PC-3 (cell line): ENCODE measurements at regions not wholly inside any gene's neighbourhood (a gene's known extent, or its start where the extent isn't known, plus 50 kb on each side); places are given as distances from the start of the nearest gene placed in this dataset.

Experiments used
- ATAC-seq: fragments of 200-7000 bp; cut with Tn5 transposase; 2 replicates; pipeline ENCODE4 v1.9.1; 2020; ENCODE audit warnings: mild to moderate bottlenecking, moderate library complexity
- BruUV-seq: library from RNA; stranded (reverse); fragments of 400-500 nt; replicated peaks from 2 replicates; lab custom pipeline; 2021; lab: Mats Ljungman, UMichigan
- CTCF ChIA-PET: fragments of 300-600 bp; sonication (Branson Sonifier 250); formaldehyde crosslinking; loops from one replicate; lab custom pipeline; 2022; ENCODE audit warnings: antibody characterized with exemption; lab: Charles Lee
- POLR2A ChIA-PET: fragments of 300-600 bp; sonication (Branson Sonifier 250); formaldehyde crosslinking; loops from one replicate; lab custom pipeline; 2022; ENCODE audit warnings: antibody characterized with exemption; ENCODE audit not compliant: unreplicated experiment; lab: Charles Lee
- DNase-seq: peaks from one replicate; pipeline ENCODE4 v3.0.0-alpha.2; 2015
- H2AFZ ChIP-seq: fragments of 300-600 bp; sonication (generic); 2 replicates; pipeline ENCODE4 v1.6.0; 2016; ENCODE audit warnings: antibody characterized with exemption, low read length
- H3F3A ChIP-seq: fragments of 300-600 bp; sonication (generic); one replicate; pipeline ENCODE4 v1.6.0; 2017; ENCODE audit warnings: antibody characterized with exemption, low read length, control low read depth, mild to moderate bottlenecking; ENCODE audit not compliant: unreplicated experiment
- H3K27ac ChIP-seq: fragments of 300-600 bp; sonication (generic); 2 replicates; pipeline ENCODE4 v1.5.1; 2016; ENCODE audit warnings: mild to moderate bottlenecking, low read length
- H3K27me3 ChIP-seq: fragments of 300-600 bp; sonication (generic); 2 replicates; pipeline ENCODE4 v1.6.1; 2016; ENCODE audit warnings: low read length, mixed read lengths
- H3K36me3 ChIP-seq: fragments of 300-600 bp; sonication (generic); 2 replicates; pipeline ENCODE4 v1.6.1; 2016; ENCODE audit warnings: low read depth, mixed run types, low read length, mixed read lengths
- H3K4me1 ChIP-seq: fragments of 300-600 bp; sonication (generic); 2 replicates; pipeline ENCODE4 v1.5.1; 2016; ENCODE audit warnings: low read length; ENCODE audit not compliant: insufficient read depth
- H3K4me2 ChIP-seq: fragments of 300-600 bp; sonication (generic); 2 replicates; pipeline ENCODE4 v1.6.0; 2016; ENCODE audit warnings: low read length
- H3K4me3 ChIP-seq: fragments of 300-600 bp; sonication (generic); 2 replicates; pipeline ENCODE4 v1.5.1; 2016; ENCODE audit warnings: mild to moderate bottlenecking, low read length, mixed read lengths
- H3K79me2 ChIP-seq: fragments of 300-600 bp; sonication (generic); 2 replicates; pipeline ENCODE4 v1.6.1; 2017; ENCODE audit warnings: low read length, mixed read lengths
- H3K9ac ChIP-seq: fragments of 300-600 bp; sonication (generic); 2 replicates; pipeline ENCODE4 v1.6.0; 2016; ENCODE audit warnings: mild to moderate bottlenecking, low read length
- H3K9me2 ChIP-seq: fragments of 300-600 bp; sonication (generic); replicated peaks from 2 replicates; pipeline ENCODE4 v1.6.1; 2016; ENCODE audit warnings: mixed run types, low read length, mixed read lengths
- H3K9me3 ChIP-seq: fragments of 300-600 bp; sonication (generic); 2 replicates; pipeline ENCODE4 v1.6.1; 2016; ENCODE audit warnings: low read length, mixed read lengths
- H4K20me1 ChIP-seq: fragments of 300-600 bp; sonication (generic); 2 replicates; pipeline ENCODE4 v1.6.1; 2016; ENCODE audit warnings: low read length, mixed read lengths
- CTCF ChIP-seq: fragments of 300-600 bp; sonication (generic); conservative IDR thresholded peaks from 2 replicates; pipeline ENCODE4 v1.5.1; 2017; ENCODE audit warnings: antibody characterized with exemption, low read depth, mild to moderate bottlenecking, low read length
- EZH2 ChIP-seq: fragments of 300-600 bp; sonication (generic); IDR thresholded peaks from one replicate; pipeline ENCODE4 v1.6.1; 2017; ENCODE audit warnings: antibody characterized with exemption, mild to moderate bottlenecking, low read length; ENCODE audit not compliant: unreplicated experiment
- EZH2phosphoT487 ChIP-seq: fragments of 300-600 bp; sonication (generic); IDR thresholded peaks from 2 replicates; pipeline ENCODE4 v1.6.1; 2018; ENCODE audit warnings: mild to moderate bottlenecking, antibody characterized with exemption, low read length, borderline replicate concordance
- intact Hi-C: fragments of 100-400 bp; cut with micrococcal nuclease; formaldehyde crosslinking; loops from 2 replicates; pipeline ENCODE4 v1.9.0; 2023

GRCh38 chr16:79476580-79476979 is 124.0 kb downstream of the MAF start:
- ChIA-PET CTCF (no interaction called here), POLR2A (no interaction called here)
- Histone ChIP-seq H3K4me1 (no peaks in the 10 kb centered on the region), H3K36me3 (no peaks in the 10 kb centered on the region), H3K79me2 (no peaks in the 10 kb centered on the region), H3F3A (no peaks in the 10 kb centered on the region), H4K20me1 (no peaks in the 10 kb centered on the region), H3K27ac (no peak overlapping the region), H3K9me2 (no peaks in the 10 kb centered on the region), H3K9ac (no peak overlapping the region), H3K27me3 (no peaks in the 10 kb centered on the region), H3K9me3 (no peaks in the 10 kb centered on the region), H3K4me2 (no peak overlapping the region), H2AFZ (no peak overlapping the region), H3K4me3 (no peak overlapping the region)
- ATAC-seq (no peak), DNase-seq (no peak)
- BruUV-seq: no TSS peak
- intact Hi-C loops: no loop called here
- TF ChIP-seq EZH2phosphoT487 (no peak), EZH2 (no peak), CTCF (no peak)

- POLR2A ChIA-PET: no interaction called here
Observed at GRCh38 chr16:79475841-79476240, 124.7 kb downstream of the MAF start.

More at GRCh38 chr16:79475841-79476240, 124.7 kb downstream of the MAF start:
- TF ChIP-seq EZH2 (no peak), CTCF (no peak), EZH2phosphoT487 (no peak)
- ATAC-seq: no peak
- H3K9me2 ChIP-seq: no peaks in the 10 kb centered on the region
- no TSS peak for BruUV-seq
- no peaks in the 10 kb centered on the region for H3K9me3 ChIP-seq
- no peak overlapping the region for H3K4me2 ChIP-seq
- H3K27me3 ChIP-seq: no peaks in the 10 kb centered on the region
- intact Hi-C loops: no loop called here
- no peaks in the 10 kb centered on the region for H3K79me2 ChIP-seq
- no peak overlapping the region for H3K4me3 ChIP-seq
- H3K4me1 ChIP-seq: no peaks in the 10 kb centered on the region
- no peak overlapping the region for H2AFZ ChIP-seq
- H3K27ac ChIP-seq: no peak overlapping the region
- DNase-seq: no peak
- H3K36me3 ChIP-seq: no peaks in the 10 kb centered on the region
- CTCF ChIA-PET: no interaction called here
- H3F3A ChIP-seq: no peaks in the 10 kb centered on the region
- H3K9ac ChIP-seq: no peak overlapping the region
- H4K20me1 ChIP-seq: no peaks in the 10 kb centered on the region
